ENCODE measurements at regions not wholly inside any gene's neighbourhood (a gene's known extent, or its start where the extent isn't known, plus 50 kb on each side); places are given as distances from the start of the nearest gene placed in this dataset.

GRCh38 chr10:56240471-56240870 is 120.6 kb downstream of the ZWINT start:
- TF ChIP-seq, protein P1, sequence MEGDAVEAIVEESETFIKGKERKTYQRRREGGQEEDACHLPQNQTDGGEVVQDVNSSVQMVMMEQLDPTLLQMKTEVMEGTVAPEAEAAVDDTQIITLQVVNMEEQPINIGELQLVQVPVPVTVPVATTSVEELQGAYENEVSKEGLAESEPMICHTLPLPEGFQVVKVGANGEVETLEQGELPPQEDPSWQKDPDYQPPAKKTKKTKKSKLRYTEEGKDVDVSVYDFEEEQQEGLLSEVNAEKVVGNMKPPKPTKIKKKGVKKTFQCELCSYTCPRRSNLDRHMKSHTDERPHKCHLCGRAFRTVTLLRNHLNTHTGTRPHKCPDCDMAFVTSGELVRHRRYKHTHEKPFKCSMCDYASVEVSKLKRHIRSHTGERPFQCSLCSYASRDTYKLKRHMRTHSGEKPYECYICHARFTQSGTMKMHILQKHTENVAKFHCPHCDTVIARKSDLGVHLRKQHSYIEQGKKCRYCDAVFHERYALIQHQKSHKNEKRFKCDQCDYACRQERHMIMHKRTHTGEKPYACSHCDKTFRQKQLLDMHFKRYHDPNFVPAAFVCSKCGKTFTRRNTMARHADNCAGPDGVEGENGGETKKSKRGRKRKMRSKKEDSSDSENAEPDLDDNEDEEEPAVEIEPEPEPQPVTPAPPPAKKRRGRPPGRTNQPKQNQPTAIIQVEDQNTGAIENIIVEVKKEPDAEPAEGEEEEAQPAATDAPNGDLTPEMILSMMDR (IDR thresholded peaks at IDR 0.05; ENCODE audit: insufficient read depth, low read depth, low read length), result no peak
- no peak for TF ChIP-seq EZH2 (IDR thresholded peaks at IDR 0.05; ENCODE audit: insufficient read depth, low read length)

All from astrocyte (in vitro differentiated cells and primary cell).